Ovary (tissue), 3 donors: ENCODE measurements at regions not wholly inside any gene's neighbourhood (a gene's known extent, or its start where the extent isn't known, plus 50 kb on each side); places are given as distances from the start of the nearest gene placed in this dataset.

Experiments
- CTCF ChIP-seq, 3 donors: fragments of 450-650 bp in 2 of 3; fragments of 200-600 bp in 1 of 3; IDR thresholded peaks; one replicate each; pipeline versions ENCODE4 v1.5.1 to v1.8.0; 2016 to 2022; ENCODE audit warnings: antibody characterized with exemption in 3 of 3, mild to moderate bottlenecking in 1 of 3
- EP300 ChIP-seq: sonication (generic); formaldehyde crosslinking; IDR thresholded peaks from one replicate; pipeline ENCODE4 v1.6.1; 2017; ENCODE audit warnings: antibody characterized with exemption
- POLR2A ChIP-seq: fragments of 450-650 bp; IDR thresholded peaks from one replicate; pipeline ENCODE4 v1.6.1; 2017; ENCODE audit warnings: antibody characterized with exemption, mild to moderate bottlenecking, moderate library complexity
- donor health status: DM: no; HTN: no; CAD: no.

GRCh38 chr19:34841780-34842179 lies 68.8 kb upstream of the ZNF599 start:
- TF ChIP-seq CTCF (IDR thresholded peaks at IDR 0.05) (no peak), POLR2A (no peak), EP300 (no peak)
